Testis (tissue), 2 donors: ENCODE measurements at regions not wholly inside any gene's neighbourhood (a gene's known extent, or its start where the extent isn't known, plus 50 kb on each side); places are given as distances from the start of the nearest gene placed in this dataset.

Experiments used
- POLR2A ChIP-seq: fragments of 450-650 bp; IDR thresholded peaks from one replicate; pipeline ENCODE4 v1.6.1; 2017; ENCODE audit warnings: antibody characterized with exemption, mild to moderate bottlenecking, moderate library complexity
- TF ChIP-seq, protein P1 (sequence below), 3 experiments: fragments of 450-650 bp in 2 of 3; fragments of 200-600 bp in 1 of 3; sonication (generic) in 1 of 3; IDR thresholded peaks; one replicate each; pipeline ENCODE4 v1.5.1; 2016 to 2019; ENCODE audit warnings: antibody characterized with exemption in 3 of 3, mild to moderate bottlenecking in 2 of 3, moderate library complexity in 1 of 3

GRCh38 chr6:88246654-88247053 lies 80.5 kb upstream of the CNR1 start:
- TF ChIP-seq, protein P1, sequence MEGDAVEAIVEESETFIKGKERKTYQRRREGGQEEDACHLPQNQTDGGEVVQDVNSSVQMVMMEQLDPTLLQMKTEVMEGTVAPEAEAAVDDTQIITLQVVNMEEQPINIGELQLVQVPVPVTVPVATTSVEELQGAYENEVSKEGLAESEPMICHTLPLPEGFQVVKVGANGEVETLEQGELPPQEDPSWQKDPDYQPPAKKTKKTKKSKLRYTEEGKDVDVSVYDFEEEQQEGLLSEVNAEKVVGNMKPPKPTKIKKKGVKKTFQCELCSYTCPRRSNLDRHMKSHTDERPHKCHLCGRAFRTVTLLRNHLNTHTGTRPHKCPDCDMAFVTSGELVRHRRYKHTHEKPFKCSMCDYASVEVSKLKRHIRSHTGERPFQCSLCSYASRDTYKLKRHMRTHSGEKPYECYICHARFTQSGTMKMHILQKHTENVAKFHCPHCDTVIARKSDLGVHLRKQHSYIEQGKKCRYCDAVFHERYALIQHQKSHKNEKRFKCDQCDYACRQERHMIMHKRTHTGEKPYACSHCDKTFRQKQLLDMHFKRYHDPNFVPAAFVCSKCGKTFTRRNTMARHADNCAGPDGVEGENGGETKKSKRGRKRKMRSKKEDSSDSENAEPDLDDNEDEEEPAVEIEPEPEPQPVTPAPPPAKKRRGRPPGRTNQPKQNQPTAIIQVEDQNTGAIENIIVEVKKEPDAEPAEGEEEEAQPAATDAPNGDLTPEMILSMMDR (IDR thresholded peaks at IDR 0.05): no peak
- TF ChIP-seq POLR2A: no peak
